GM19351 (cell line): ENCODE measurements at regions not wholly inside any gene's neighbourhood (a gene's known extent, or its start where the extent isn't known, plus 50 kb on each side); places are given as distances from the start of the nearest gene placed in this dataset.

Experiments
- ATAC-seq: cut with Tn5 transposase; IDR thresholded peaks from one replicate; pipeline ENCODE4 v1.9.1; 2021; ENCODE audit warnings: mild to moderate bottlenecking, moderate library complexity; ENCODE audit not compliant: unreplicated experiment

GRCh38 chr6:22925920-22926789 lies 356.8 kb downstream of the HDGFL1 start:
- no peak for ATAC-seq

GRCh38 chr6:22926790-22927354 lies 357.5 kb downstream of the HDGFL1 start:
- ATAC-seq: no peak

- ATAC-seq: no peak
These were observed 359.4 kb downstream of the HDGFL1 start for GRCh38 chr6:22928775-22929174.

- no peak for ATAC-seq
These were observed 360.1 kb downstream of the HDGFL1 start for GRCh38 chr6:22929311-22929985.

GRCh38 chr6:22940581-22941290 lies 371.4 kb downstream of the HDGFL1 start:
- no peak for ATAC-seq

- ATAC-seq: no peak
These were observed 373.0 kb downstream of the HDGFL1 start for GRCh38 chr6:22942403-22942802.

- no peak for ATAC-seq
These were observed 374.0 kb downstream of the HDGFL1 start for GRCh38 chr6:22943327-22943726.

- ATAC-seq: no peak
These were observed 380.6 kb downstream of the HDGFL1 start for GRCh38 chr6:22949967-22950366.

- no peak for ATAC-seq
These were observed 382.7 kb downstream of the HDGFL1 start for GRCh38 chr6:22952097-22952496.

- ATAC-seq: peak; percentile 68
These were observed 385.5 kb downstream of the HDGFL1 start for GRCh38 chr6:22954749-22955385.

GRCh38 chr6:22956029-22956681 lies 386.8 kb downstream of the HDGFL1 start:
- no peak for ATAC-seq

GRCh38 chr6:22958677-22959076 lies 389.3 kb downstream of the HDGFL1 start:
- ATAC-seq: no peak

GRCh38 chr6:22959571-22959970 lies 390.2 kb downstream of the HDGFL1 start:
- ATAC-seq: no peak

GRCh38 chr6:22964334-22964733 lies 395.0 kb downstream of the HDGFL1 start:
- no peak for ATAC-seq

- no peak for ATAC-seq
These were observed 396.5 kb downstream of the HDGFL1 start for GRCh38 chr6:22965889-22966288.

- no peak for ATAC-seq
These were observed 397.5 kb downstream of the HDGFL1 start for GRCh38 chr6:22966691-22967422.

- ATAC-seq: no peak
These were observed 400.6 kb downstream of the HDGFL1 start for GRCh38 chr6:22970004-22970403.

- no peak for ATAC-seq
These were observed 403.4 kb downstream of the HDGFL1 start for GRCh38 chr6:22972771-22973170.

GRCh38 chr6:22975079-22975478 lies 405.7 kb downstream of the HDGFL1 start:
- ATAC-seq: no peak

GRCh38 chr6:22980446-22980845 lies 411.1 kb downstream of the HDGFL1 start:
- ATAC-seq: no peak
